IPS-20b (cell line): ENCODE measurements at regions not wholly inside any gene's neighbourhood (a gene's known extent, or its start where the extent isn't known, plus 50 kb on each side); places are given as distances from the start of the nearest gene placed in this dataset.

Experiments
- H3K27ac ChIP-seq: one replicate; pipeline ENCODE4 v1.5.1; 2013; ENCODE audit warnings: low read length
- H3K27me3 ChIP-seq: 2 replicates; pipeline ENCODE4 v1.6.1; 2013; ENCODE audit warnings: mild to moderate bottlenecking, low read length, inconsistent platforms; ENCODE audit not compliant: insufficient read depth
- H3K36me3 ChIP-seq: 2 replicates; pipeline ENCODE4 v1.6.1; 2013; ENCODE audit warnings: low read depth, mild to moderate bottlenecking, inconsistent platforms, low read length, moderate library complexity; ENCODE audit not compliant: insufficient read depth
- H3K4me1 ChIP-seq: 2 replicates; pipeline ENCODE4 v1.6.1; 2013; ENCODE audit warnings: mild to moderate bottlenecking, control low read depth, inconsistent platforms, low read length, moderate library complexity; ENCODE audit not compliant: insufficient read depth
- H3K4me3 ChIP-seq: 2 replicates; pipeline ENCODE4 v1.5.1; 2013; ENCODE audit warnings: mild to moderate bottlenecking, low read length, inconsistent platforms
- H3K9ac ChIP-seq: 2 replicates; pipeline ENCODE4 v1.6.1; 2013; ENCODE audit warnings: low read depth, mild to moderate bottlenecking, inconsistent platforms, low read length, moderate library complexity
- H3K9me3 ChIP-seq: 2 replicates; pipeline ENCODE4 v1.6.1; 2013; ENCODE audit warnings: mild to moderate bottlenecking, low read depth, low read length, inconsistent platforms; ENCODE audit not compliant: insufficient read depth

- no peaks in the 10 kb centered on the region for H3K27me3 ChIP-seq
- H3K27ac ChIP-seq: no peak overlapping the region
- no peaks in the 10 kb centered on the region for H3K9me3 ChIP-seq
- H3K36me3 ChIP-seq: no peaks in the 10 kb centered on the region
- no peak overlapping the region for H3K9ac ChIP-seq
- no peak overlapping the region for H3K4me3 ChIP-seq
- H3K4me1 ChIP-seq: peaks cover 1% of the 10 kb centered on the region; the same call in 1 of the 2 replicates
Measured at GRCh38 chr5:53358794-53359193, 121.6 kb upstream of the FST start.

GRCh38 chr5:53359916-53360517, 120.4 kb upstream of the FST start:
- H3K27ac ChIP-seq: no peak overlapping the region
- H3K36me3 ChIP-seq: no peaks in the 10 kb centered on the region
- no peak overlapping the region for H3K9ac ChIP-seq
- no peaks in the 10 kb centered on the region for H3K27me3 ChIP-seq
- no peaks in the 10 kb centered on the region for H3K9me3 ChIP-seq
- no peak overlapping the region for H3K4me3 ChIP-seq
- peaks cover 4% of the 10 kb centered on the region; the same call in 1 of the 2 replicates for H3K4me1 ChIP-seq

- Histone ChIP-seq H3K36me3 (no peaks in the 10 kb centered on the region), H3K4me3 (no peak overlapping the region), H3K4me1 (peaks cover 4% of the 10 kb centered on the region; the same call in 1 of the 2 replicates), H3K27ac (no peak overlapping the region), H3K9me3 (no peaks in the 10 kb centered on the region), H3K27me3 (no peaks in the 10 kb centered on the region), H3K9ac (no peak overlapping the region)
Measured at GRCh38 chr5:53360811-53361210, 119.6 kb upstream of the FST start.

- no peaks in the 10 kb centered on the region for H3K27me3 ChIP-seq
- no peak overlapping the region for H3K9ac ChIP-seq
- no peak overlapping the region for H3K27ac ChIP-seq
- H3K36me3 ChIP-seq: no peaks in the 10 kb centered on the region
- no peaks in the 10 kb centered on the region for H3K9me3 ChIP-seq
- no peak overlapping the region for H3K4me3 ChIP-seq
- H3K4me1 ChIP-seq: peaks cover 4% of the 10 kb centered on the region; the same call in 1 of the 2 replicates
Measured at GRCh38 chr5:53361708-53362107, 118.7 kb upstream of the FST start.

- Histone ChIP-seq H3K4me1 (peaks cover 4% of the 10 kb centered on the region; the same call in 1 of the 2 replicates), H3K27me3 (no peaks in the 10 kb centered on the region), H3K36me3 (no peaks in the 10 kb centered on the region), H3K9ac (no peak overlapping the region), H3K27ac (no peak overlapping the region), H3K9me3 (no peaks in the 10 kb centered on the region), H3K4me3 (no peak overlapping the region)
Measured at GRCh38 chr5:53362521-53362941, 117.9 kb upstream of the FST start.

- H3K36me3 ChIP-seq: no peaks in the 10 kb centered on the region
- no peak overlapping the region for H3K27ac ChIP-seq
- no peaks in the 10 kb centered on the region for H3K27me3 ChIP-seq
- H3K9me3 ChIP-seq: no peaks in the 10 kb centered on the region
- H3K4me1 ChIP-seq: peaks cover 4% of the 10 kb centered on the region; the same call in 1 of the 2 replicates
- H3K4me3 ChIP-seq: no peak overlapping the region
- H3K9ac ChIP-seq: no peak overlapping the region
Measured at GRCh38 chr5:53364061-53364460, 116.4 kb upstream of the FST start.

- no peaks in the 10 kb centered on the region for H3K27me3 ChIP-seq
- no peak overlapping the region for H3K27ac ChIP-seq
- H3K9me3 ChIP-seq: no peaks in the 10 kb centered on the region
- H3K9ac ChIP-seq: no peak overlapping the region
- no peak overlapping the region for H3K4me3 ChIP-seq
- H3K36me3 ChIP-seq: no peaks in the 10 kb centered on the region
- peaks cover 4% of the 10 kb centered on the region; the same call in 1 of the 2 replicates for H3K4me1 ChIP-seq
Measured at GRCh38 chr5:53366245-53366644, 114.2 kb upstream of the FST start.

GRCh38 chr5:53367727-53368126, 112.7 kb upstream of the FST start:
- Histone ChIP-seq H3K9ac (no peak overlapping the region), H3K27me3 (no peaks in the 10 kb centered on the region), H3K27ac (no peak overlapping the region), H3K9me3 (no peaks in the 10 kb centered on the region), H3K4me3 (no peak overlapping the region), H3K4me1 (peaks cover 4% of the 10 kb centered on the region; the same call in 1 of the 2 replicates), H3K36me3 (no peaks in the 10 kb centered on the region)

GRCh38 chr5:53368516-53368915, 111.9 kb upstream of the FST start:
- Histone ChIP-seq H3K9ac (no peak overlapping the region), H3K27ac (no peak overlapping the region), H3K27me3 (no peaks in the 10 kb centered on the region), H3K36me3 (no peaks in the 10 kb centered on the region), H3K4me1 (peaks cover 4% of the 10 kb centered on the region; the same call in 1 of the 2 replicates), H3K4me3 (no peak overlapping the region), H3K9me3 (no peaks in the 10 kb centered on the region)

GRCh38 chr5:53368966-53369605, 111.3 kb upstream of the FST start:
- Histone ChIP-seq H3K9me3 (no peaks in the 10 kb centered on the region), H3K27ac (no peak overlapping the region), H3K4me1 (no peaks in the 10 kb centered on the region; the same call in 1 of the 2 replicates), H3K27me3 (no peaks in the 10 kb centered on the region), H3K9ac (no peak overlapping the region), H3K36me3 (no peaks in the 10 kb centered on the region), H3K4me3 (no peak overlapping the region)

GRCh38 chr5:53369681-53370080, 110.7 kb upstream of the FST start:
- Histone ChIP-seq H3K36me3 (no peaks in the 10 kb centered on the region), H3K27me3 (no peaks in the 10 kb centered on the region), H3K9ac (no peak overlapping the region), H3K4me1 (no peaks in the 10 kb centered on the region), H3K9me3 (no peaks in the 10 kb centered on the region), H3K4me3 (no peak overlapping the region), H3K27ac (no peak overlapping the region)

GRCh38 chr5:53373451-53374158, 106.8 kb upstream of the FST start:
- Histone ChIP-seq H3K4me3 (no peak overlapping the region), H3K4me1 (peaks cover 4% of the 10 kb centered on the region; the same call in 1 of the 2 replicates), H3K9ac (no peak overlapping the region), H3K27ac (no peak overlapping the region), H3K9me3 (no peaks in the 10 kb centered on the region), H3K27me3 (no peaks in the 10 kb centered on the region), H3K36me3 (no peaks in the 10 kb centered on the region)
